ENCODE measurements at regions not wholly inside any gene's neighbourhood (a gene's known extent, or its start where the extent isn't known, plus 50 kb on each side); places are given as distances from the start of the nearest gene placed in this dataset.

DNA sequence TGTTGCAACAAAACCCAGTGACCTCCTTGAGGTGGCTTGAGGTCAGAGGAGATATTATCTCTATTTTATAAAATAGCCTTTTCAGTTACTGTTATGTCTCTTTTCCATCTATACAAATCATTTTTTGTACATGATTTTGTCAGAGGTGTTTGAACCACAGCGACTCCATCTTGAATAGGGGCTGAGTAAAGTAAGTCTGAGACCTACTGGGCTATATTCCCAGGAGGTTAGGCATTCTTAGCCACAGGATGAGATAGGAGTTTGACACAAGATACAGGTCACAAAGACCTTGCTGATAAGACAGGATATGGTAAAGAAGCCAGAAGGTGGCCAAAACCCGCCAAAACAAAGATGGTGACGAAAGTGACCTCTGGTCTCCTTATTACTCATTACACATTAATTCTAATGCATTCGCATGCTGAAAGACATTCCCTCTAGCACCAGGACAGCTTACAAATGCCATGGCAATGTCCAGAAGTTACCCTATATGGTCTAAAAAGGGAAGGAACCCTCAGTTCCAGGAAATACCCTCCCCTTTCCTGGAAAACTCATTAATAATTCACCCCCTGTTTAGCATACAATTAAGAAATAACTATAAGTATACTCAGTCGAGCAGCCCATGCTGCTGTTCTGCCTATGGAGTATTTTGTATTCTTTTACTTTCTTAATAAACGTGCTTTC is 283.9 kb upstream of the ISL1 start:
- H3K4me1 ChIP-seq (ENCODE audit: insufficient read depth, low read length): no peaks in the 10 kb centered on the region
- H3K27ac ChIP-seq (ENCODE audit: low read length): no peak overlapping the region
- no peak overlapping the region for H3K4me2 ChIP-seq (ENCODE audit: insufficient read depth, low read length)
- no peak overlapping the region for H3K9ac ChIP-seq (ENCODE audit: low read depth, low read length)
- ATAC-seq (ENCODE audit: insufficient read depth, low read depth) (no peak), DNase-seq (no peak)
- no peaks in the 10 kb centered on the region for H4K20me1 ChIP-seq (ENCODE audit: insufficient read depth, low read length)
- H3K9me3 ChIP-seq (ENCODE audit: insufficient read depth, low read length, severe bottlenecking): no peaks in the 10 kb centered on the region
- H2AFZ ChIP-seq (ENCODE audit: low read depth, low read length): no peak overlapping the region
- TF ChIP-seq, protein P1, sequence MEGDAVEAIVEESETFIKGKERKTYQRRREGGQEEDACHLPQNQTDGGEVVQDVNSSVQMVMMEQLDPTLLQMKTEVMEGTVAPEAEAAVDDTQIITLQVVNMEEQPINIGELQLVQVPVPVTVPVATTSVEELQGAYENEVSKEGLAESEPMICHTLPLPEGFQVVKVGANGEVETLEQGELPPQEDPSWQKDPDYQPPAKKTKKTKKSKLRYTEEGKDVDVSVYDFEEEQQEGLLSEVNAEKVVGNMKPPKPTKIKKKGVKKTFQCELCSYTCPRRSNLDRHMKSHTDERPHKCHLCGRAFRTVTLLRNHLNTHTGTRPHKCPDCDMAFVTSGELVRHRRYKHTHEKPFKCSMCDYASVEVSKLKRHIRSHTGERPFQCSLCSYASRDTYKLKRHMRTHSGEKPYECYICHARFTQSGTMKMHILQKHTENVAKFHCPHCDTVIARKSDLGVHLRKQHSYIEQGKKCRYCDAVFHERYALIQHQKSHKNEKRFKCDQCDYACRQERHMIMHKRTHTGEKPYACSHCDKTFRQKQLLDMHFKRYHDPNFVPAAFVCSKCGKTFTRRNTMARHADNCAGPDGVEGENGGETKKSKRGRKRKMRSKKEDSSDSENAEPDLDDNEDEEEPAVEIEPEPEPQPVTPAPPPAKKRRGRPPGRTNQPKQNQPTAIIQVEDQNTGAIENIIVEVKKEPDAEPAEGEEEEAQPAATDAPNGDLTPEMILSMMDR (IDR thresholded peaks at IDR 0.05; ENCODE audit: borderline replicate concordance, extremely low read depth, low read length, poor library complexity, severe bottlenecking): no peak
- TF ChIP-seq EZH2 (IDR thresholded peaks at IDR 0.05; ENCODE audit: borderline replicate concordance, low read depth, low read length, severe bottlenecking): no peak
- H3K36me3 ChIP-seq (ENCODE audit: insufficient read depth, low read length): no peaks in the 10 kb centered on the region
- H3K4me3 ChIP-seq (ENCODE audit: low read depth in 1 of 2, low read length in 2 of 2): no peak overlapping the region
- no peaks in the 10 kb centered on the region for H3K79me2 ChIP-seq (ENCODE audit: insufficient read depth, low read length)
- no peaks in the 10 kb centered on the region for H3K27me3 ChIP-seq (ENCODE audit: insufficient read depth, low read length, poor library complexity)

- no peaks in the 10 kb centered on the region for H4K20me1 ChIP-seq (ENCODE audit: insufficient read depth, low read length)
- TF ChIP-seq, protein P1 (IDR thresholded peaks at IDR 0.05; ENCODE audit: borderline replicate concordance, extremely low read depth, low read length, poor library complexity, severe bottlenecking): no peak
- no peak for TF ChIP-seq EZH2 (IDR thresholded peaks at IDR 0.05; ENCODE audit: borderline replicate concordance, low read depth, low read length, severe bottlenecking)
- H3K9me3 ChIP-seq (ENCODE audit: insufficient read depth, low read length, severe bottlenecking): no peaks in the 10 kb centered on the region
- H3K27ac ChIP-seq (ENCODE audit: low read length): no peak overlapping the region
- H3K4me3 ChIP-seq (ENCODE audit: low read depth in 1 of 2, low read length in 2 of 2): no peak overlapping the region
- no peaks in the 10 kb centered on the region for H3K36me3 ChIP-seq (ENCODE audit: insufficient read depth, low read length)
- DNase-seq (no peak), ATAC-seq (ENCODE audit: insufficient read depth, low read depth) (no peak)
- no peaks in the 10 kb centered on the region for H3K79me2 ChIP-seq (ENCODE audit: insufficient read depth, low read length)
- H2AFZ ChIP-seq (ENCODE audit: low read depth, low read length): no peak overlapping the region
- no peaks in the 10 kb centered on the region for H3K27me3 ChIP-seq (ENCODE audit: insufficient read depth, low read length, poor library complexity)
- no peak overlapping the region for H3K4me2 ChIP-seq (ENCODE audit: insufficient read depth, low read length)
- no peaks in the 10 kb centered on the region for H3K4me1 ChIP-seq (ENCODE audit: insufficient read depth, low read length)
- no peak overlapping the region for H3K9ac ChIP-seq (ENCODE audit: low read depth, low read length)
These were observed 278.7 kb upstream of the ISL1 start for GRCh38 chr5:51104556-51104955.

GRCh38 chr5:51109786-51110410 is 273.4 kb upstream of the ISL1 start:
- DNase-seq (no peak), ATAC-seq (ENCODE audit: insufficient read depth, low read depth) (no peak)
- no peak overlapping the region for H2AFZ ChIP-seq (ENCODE audit: low read depth, low read length)
- H3K4me1 ChIP-seq (ENCODE audit: insufficient read depth, low read length): no peaks in the 10 kb centered on the region
- H3K9me3 ChIP-seq (ENCODE audit: insufficient read depth, low read length, severe bottlenecking): no peaks in the 10 kb centered on the region
- no peak for TF ChIP-seq EZH2 (IDR thresholded peaks at IDR 0.05; ENCODE audit: borderline replicate concordance, low read depth, low read length, severe bottlenecking)
- TF ChIP-seq, protein P1 (IDR thresholded peaks at IDR 0.05; ENCODE audit: borderline replicate concordance, extremely low read depth, low read length, poor library complexity, severe bottlenecking): no peak
- peaks cover 2% of the 10 kb centered on the region for H3K27me3 ChIP-seq (ENCODE audit: insufficient read depth, low read length, poor library complexity)
- no peak overlapping the region for H3K4me2 ChIP-seq (ENCODE audit: insufficient read depth, low read length)
- H3K4me3 ChIP-seq (ENCODE audit: low read depth in 1 of 2, low read length in 2 of 2): no peak overlapping the region
- H3K9ac ChIP-seq (ENCODE audit: low read depth, low read length): no peak overlapping the region
- no peaks in the 10 kb centered on the region for H3K79me2 ChIP-seq (ENCODE audit: insufficient read depth, low read length)
- H3K27ac ChIP-seq (ENCODE audit: low read length): no peak overlapping the region
- H4K20me1 ChIP-seq (ENCODE audit: insufficient read depth, low read length): no peaks in the 10 kb centered on the region
- H3K36me3 ChIP-seq (ENCODE audit: insufficient read depth, low read length): no peaks in the 10 kb centered on the region

All from DND-41 (cell line).